NCI-H82 (cell line): ENCODE measurements at regions not wholly inside any gene's neighbourhood (a gene's known extent, or its start where the extent isn't known, plus 50 kb on each side); places are given as distances from the start of the nearest gene placed in this dataset.
"Not testable (repeated sequence)": the region's sequence is repeated elsewhere in the genome, so short reads cannot be mapped to it uniquely, and the experiment has no call there.

Source experiments
- DNase-seq: peaks from one replicate; lab custom pipeline; 2025; lab: John Stamatoyannopoulos, UW

DNA sequence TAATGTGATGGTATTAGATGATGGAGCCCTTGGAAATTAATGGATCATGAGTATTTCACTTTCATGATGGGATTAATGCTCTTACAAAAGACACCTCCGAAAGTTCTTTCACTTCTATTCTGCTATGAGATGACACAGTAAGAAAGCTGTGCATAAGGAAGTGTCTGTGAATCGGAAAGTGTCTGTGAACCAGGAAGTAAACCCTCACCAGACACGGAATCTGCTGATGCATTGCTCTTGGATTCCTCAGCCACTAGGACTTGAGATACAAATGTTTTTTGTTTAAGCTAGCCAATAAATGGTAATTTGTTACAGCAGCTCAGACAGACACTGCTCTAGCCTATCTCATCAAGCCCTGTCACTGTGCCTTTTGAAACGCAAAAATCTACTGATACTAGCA, 440.4 kb upstream of the PRR20A start:
- DNase-seq, result no peak

DNA sequence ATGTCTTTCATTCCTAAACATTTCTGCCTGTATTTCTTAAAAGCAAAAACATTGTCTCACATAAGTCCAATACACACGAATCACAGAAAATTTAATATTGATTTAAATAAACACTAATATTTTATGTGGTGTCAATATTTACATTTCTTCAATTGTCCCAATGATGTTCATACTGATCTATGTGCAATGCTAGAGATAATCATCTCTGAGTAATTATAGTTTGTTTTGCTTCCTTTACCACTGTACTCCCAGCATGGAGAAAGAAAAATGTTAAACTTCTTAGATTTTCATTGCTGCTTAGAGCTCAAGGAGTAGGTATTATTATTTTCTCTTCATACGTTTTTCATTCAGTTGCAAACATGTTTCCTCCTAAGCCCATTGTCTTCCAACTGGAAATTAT, 434.2 kb upstream of the PRR20A start:
- no peak for DNase-seq

DNA sequence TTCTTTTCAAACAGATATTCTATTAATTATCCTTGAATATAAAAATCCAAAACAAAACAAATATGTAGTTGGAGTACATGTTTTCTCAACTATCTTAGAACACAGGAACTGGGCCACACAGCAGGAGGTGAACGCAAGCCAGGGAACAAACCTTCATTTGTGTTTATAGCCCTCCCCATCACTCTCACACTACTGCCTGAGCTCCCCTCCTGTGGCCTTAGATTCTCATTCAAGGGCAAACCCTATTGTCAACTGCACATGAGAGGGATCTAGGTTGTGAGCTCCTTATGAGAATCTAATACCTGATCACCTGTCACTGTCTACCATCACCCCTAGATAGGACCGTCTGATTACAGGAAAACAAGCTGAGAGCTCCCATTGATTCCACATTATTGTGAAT, 427.1 kb upstream of the PRR20A start:
- no peak for DNase-seq

DNA sequence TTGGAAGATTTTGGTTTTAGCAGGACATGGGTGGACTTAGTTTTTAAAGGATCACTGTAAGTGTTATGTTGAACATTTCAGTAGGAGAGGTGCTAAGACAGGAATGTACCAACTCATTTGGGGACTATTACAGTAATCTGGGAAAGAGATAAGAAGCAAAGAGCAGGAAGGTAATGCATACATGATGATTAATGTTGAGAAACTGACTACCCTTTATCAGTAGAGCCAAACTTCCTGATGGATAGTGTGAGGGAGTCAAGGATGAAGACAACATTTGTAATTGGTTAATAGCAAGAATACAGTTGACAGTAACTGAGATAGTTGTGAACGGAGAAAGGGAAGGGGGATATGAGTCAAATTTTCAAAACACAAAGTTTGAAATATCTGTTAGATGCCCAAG, 421.9 kb upstream of the PRR20A start:
- DNase-seq, result no peak

DNA sequence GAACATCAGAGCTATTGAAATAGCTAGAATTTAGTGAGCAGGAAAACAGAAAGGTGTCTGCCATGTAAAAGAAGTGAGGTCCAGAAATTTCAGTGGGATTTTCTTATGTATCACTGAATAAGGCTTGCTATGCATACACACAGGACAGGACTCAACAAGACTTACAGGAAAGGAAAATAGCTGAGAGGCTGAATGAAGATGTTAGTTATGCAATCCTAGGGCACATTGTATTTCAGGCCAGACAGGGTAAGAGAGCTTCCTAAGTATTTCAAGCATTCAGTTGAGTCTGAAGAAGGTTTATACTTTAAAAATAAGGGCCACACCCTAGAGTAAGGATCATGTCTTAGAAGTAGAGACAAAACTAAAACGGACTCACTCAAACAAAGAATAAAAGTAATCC, 419.9 kb upstream of the PRR20A start:
- DNase-seq, result no peak

DNA sequence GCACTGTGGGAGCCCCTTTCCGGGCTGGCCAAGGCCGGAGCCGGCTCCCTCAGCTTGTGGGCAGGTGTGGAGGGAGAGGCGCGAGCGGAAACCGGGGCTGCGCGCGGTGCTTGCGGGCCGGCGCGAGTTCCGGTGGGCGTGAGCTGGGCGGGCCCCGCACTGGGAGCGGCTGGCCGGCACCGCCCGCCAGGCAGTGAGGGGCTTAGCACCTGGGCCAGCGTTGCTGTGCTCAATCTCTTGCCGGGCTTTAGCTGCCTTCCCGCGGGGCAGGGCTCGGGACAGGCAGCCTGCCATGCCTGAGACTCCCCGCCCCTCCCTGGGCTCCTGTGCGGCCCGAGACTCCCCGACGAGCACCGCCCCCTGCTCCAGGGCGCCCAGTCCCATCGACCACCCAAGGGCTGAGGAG, 405.2 kb upstream of the PRR20A start:
- DNase-seq, result no peak

DNA sequence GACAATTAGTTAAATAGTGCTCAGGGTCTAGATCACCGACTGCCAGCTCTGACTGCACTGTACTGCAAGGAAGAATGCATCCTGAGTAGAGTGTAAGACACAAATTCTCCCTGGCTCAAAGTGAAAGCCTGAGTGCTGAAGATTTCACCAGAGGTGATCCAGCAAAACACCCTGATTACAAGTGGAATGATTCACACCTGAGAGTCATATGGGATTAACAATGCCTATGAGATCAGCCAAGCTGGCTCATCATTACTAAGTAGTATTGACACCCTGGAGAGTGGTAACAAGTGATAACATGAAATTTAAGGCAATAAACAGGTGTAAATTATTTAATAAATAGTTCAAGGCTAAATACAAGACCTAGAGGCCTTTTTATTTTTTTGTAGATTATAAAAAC, 403.8 kb upstream of the PRR20A start:
- no peak for DNase-seq

DNA sequence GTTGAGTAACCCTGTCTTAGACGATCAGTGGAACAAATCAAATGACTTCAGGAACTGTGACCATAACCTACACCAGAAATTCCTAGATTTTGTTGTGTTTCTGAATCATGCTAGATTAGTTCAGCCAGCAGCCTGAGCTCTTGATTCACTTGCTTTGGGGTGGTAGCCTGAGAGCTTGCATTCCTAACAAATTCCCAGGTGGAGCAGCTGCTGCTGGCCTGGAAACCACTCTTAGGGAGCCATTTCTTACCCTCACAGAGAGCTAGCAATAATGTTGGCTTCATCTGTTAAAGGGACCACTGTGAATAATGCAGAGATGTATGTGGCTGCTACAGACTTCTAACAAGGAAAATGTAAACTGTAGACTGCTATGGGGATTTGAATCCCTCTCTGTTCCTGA, 388.1 kb upstream of the PRR20A start:
- DNase-seq, result no peak

DNA sequence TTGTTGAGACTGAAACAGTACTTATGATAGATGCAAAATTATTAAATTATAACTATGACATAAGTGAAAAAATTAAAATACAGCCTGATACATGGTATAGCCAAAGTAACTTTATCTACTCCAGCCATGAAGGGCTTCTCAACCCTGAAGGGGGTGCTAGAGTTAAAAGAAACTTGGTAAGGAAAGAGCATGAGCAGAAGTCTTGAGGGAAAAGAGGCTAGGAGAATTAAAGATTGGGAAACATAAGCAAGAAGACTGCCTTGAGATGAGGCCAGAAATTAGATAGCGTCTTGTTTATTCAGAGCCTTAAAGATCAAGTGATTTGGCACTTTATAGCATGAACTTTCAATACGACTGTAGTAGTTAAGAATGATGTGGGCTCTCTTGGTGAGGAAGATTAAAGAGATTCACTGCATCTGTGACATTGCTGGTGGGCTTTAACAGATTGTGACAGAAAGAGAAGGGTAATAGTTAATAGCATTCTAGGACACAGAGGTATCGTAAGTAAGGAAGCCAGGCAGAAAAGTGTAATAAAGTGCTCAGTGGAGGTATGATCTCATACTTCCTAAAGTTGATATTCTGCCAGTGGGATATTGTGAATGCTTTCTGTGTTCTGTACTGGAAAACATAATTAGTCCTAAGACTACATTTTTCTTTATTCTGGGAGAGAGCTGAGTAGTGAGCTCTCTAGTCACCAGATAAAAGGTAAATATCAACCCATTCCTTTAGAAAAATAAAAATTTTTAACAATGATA, 385.4 kb upstream of the PRR20A start:
- DNase-seq, result peak; percentile 10

DNA sequence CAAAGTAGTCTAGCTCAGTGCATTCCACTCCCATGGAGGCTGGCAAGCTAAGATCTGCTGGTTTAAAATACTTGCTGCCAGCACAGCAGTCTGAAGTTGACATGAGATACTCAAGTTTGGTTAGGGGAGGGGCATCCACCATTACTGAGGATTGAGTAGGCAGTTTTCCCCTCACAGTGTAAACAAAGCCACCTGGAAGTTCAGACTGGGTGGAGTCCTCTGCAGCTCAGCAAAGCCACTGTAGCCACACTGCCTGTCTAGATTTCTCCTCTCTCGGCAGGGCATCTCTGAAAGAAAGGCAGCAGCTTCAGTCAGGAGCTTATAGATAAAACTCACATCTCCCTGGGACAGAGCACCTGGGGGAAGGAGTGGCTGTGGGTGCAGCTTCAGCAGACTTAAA, 377.4 kb upstream of the PRR20A start:
- not testable (repeated sequence) for DNase-seq

DNA sequence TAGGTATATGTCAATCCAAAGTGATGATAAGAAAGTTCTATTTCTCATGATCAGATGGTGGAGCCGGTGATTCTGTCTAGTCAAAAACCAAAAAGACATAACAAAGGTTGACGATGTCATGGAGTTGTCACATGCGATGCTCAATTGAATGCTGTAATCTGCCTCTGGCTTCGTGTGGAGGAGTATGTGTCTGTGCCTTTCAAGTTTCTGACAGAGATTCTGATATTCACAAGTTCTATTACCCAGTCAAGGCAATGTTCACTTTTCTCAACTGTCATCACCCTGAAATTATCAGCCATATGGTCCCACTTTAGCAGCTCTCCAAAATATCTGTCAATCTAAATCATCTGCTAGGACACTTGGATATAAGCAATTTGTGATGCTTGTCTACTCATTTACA, 367.6 kb upstream of the PRR20A start:
- DNase-seq, result no peak

DNA sequence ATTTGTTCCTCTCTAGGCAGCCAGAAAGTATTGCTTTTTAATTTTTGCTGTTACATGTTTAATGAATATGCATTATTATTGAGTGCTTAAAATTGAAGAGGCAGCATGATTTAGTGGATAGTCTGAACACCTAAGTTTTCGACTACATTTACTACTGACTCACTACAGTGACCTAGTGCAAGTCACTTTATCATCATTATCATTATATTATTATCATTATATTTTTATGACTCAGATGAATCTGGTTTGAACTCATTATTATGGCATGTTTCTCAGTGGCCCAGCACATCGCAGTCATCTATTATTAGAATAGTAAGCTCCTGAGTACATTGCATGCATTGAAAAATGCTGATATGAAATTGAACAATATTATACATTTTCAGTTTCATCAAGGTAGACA, 351.2 kb upstream of the PRR20A start:
- DNase-seq, result no peak

DNA sequence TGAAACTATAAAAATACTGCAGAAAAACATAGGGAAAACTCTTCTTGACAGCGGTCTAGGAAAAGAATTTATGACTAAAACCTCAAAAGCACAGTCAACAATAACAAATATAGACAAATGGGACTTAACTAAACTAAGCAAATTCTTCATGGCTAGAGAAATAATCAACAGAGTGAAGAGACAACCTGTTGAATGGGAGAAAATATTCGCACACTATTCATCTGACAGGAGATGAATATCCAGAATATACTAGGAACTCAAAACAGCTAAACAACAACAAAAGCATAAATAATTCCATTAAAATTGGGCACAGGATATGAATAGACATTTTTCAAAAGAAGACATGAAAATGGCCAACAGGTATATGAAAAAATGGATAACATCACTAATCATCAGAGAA, 303.6 kb upstream of the PRR20A start:
- DNase-seq, result no peak

DNA sequence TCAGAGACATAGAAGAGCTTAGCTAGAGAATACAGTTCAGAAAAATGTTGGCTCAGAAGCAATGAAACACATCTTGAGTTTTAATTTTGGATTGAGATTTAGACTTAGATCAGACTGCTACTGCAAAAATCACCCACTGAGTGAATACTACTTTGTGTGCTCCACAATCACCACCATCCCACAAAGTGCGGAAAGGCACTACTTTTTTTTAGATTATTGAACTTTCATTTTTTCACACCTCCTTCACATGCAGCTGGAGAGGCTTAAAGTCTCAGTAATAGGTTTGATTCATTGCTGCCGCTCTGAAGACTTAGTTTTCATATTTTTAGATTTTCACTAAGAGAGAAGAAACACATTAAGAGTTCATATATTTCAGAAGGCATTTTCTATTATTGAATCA, 289.9 kb upstream of the PRR20A start:
- no peak for DNase-seq

DNA sequence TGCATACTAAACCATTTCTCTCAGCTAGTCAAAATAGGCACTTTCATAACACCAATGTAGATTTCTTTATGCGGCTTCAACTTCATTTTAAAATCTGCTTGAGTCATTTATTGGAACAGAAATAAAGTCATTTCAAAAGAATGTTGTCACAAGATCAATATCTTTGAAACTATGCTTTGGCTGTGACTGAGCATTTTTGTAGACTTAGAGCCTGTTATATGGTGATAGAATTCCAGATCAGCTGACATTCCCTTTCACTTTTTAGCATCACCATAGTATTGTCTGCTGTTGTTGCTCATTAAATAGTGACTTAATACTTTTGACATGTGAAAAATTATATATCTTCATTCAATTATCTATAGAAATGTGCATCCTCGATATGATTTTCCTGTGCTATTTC, 279.2 kb upstream of the PRR20A start:
- DNase-seq, result no peak

DNA sequence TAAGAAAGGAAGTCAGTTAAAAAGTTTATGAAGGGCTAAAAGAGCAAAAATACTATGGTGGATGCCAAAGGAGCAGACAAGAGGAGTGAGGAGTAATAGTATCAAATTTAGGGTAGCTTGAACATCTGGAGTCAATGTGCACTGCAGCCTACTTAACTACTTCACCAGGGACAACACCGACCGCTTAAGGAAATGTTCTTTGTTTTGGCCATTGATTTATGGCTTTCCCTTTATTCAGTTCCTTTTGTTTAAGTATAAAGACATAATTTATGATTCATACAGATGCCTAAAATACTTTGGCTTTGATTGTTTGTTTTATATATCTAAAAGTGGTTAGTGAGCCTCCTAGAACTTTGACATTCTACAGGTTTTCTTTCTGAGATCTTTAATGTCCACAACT, 276.3 kb upstream of the PRR20A start:
- DNase-seq, result no peak

DNA sequence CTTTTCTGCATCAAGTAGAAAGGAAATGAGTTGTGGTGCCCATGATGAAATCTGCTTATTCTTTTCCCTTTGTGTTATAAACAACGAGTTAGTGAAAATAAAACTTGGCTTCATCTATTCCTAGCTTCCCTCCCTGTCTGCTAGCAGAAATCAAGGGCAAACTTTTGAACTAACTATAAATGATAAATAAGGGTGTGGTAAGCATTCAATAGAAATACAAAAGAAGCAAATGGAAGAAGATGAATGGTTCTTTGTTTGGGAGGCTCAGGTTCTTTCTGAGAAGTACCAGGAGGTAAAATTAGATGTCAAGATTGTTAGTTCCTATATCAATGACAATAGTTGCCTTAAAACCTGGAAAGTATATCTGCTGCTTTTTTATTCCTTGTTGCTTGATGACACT, 275.3 kb upstream of the PRR20A start:
- no peak for DNase-seq

DNA sequence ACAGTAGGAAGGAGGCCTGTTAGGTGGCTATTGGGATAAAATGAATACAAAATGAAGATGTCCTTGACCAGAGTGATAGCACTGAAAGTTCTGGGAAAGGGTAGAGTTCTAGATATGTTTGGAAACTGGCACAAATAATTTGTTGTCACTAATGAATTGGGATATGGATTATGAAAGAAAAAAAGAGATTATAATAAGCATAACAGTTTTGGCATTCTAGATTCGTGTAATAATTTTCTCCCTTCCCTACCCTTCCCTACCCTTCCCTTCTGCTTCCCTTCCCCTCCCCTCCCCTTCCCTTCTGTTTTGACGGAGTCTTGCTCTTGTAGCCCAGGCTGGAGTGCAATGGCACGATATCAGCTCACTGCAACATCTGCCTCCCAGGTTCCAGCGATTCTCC, 271.0 kb upstream of the PRR20A start:
- DNase-seq, result no peak

DNA sequence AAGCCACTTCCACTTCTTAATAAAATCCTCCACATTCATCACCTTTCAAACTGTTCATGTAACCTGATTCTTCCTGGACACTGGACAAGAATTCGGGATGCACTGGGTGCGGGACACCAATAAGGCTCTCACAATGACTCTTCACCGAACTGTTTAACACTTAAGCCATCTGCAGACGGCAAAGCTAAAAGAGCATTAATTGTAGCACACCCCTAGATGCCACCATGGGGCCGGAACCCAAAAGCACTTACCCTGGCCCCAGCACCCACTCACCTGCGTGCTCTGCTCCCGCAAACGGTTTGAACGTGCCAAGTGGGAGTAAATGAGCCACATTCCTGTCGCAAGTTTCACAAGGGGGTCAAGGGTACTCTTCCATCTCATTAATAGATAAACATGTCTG, 254.3 kb upstream of the PRR20A start:
- DNase-seq, result peak; percentile 10

DNA sequence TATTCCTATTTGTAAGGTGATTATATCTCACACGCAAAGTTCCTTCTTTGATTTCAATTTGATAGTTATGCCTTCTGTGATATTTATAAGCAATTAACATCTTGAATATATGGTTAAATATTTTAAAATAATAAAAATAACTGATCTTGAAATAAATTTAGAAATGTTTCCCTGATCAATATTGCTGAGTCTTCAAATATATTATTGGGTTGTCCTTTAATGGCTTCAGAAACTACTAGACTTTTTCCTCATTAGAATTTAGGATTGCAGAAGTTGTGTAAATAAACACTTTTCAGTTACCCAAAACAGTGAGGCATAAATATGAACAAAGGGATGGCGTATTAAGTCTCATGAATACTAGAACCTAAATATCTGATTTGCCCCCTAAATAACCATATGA, 252.3 kb upstream of the PRR20A start:
- DNase-seq, result no peak

DNA sequence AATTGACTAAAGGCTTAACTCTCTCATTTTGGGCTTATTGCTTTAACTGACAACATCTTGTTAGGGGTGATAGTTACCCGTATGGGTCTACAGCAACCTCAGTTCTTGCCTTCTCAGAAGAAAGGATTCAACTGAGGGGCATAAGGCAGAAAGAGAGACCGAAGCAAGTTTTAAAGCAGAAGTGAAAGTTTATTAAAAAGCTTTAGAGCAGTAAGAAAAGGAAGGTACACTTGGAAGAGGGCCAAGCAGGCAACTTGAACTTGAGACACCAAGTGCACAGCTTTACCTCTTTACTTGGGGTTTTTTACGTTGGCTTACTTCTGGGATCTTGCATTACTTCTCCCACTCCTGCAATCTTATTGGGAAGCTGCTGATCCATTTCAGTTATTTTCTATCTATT, 246.9 kb upstream of the PRR20A start:
- no peak for DNase-seq

DNA sequence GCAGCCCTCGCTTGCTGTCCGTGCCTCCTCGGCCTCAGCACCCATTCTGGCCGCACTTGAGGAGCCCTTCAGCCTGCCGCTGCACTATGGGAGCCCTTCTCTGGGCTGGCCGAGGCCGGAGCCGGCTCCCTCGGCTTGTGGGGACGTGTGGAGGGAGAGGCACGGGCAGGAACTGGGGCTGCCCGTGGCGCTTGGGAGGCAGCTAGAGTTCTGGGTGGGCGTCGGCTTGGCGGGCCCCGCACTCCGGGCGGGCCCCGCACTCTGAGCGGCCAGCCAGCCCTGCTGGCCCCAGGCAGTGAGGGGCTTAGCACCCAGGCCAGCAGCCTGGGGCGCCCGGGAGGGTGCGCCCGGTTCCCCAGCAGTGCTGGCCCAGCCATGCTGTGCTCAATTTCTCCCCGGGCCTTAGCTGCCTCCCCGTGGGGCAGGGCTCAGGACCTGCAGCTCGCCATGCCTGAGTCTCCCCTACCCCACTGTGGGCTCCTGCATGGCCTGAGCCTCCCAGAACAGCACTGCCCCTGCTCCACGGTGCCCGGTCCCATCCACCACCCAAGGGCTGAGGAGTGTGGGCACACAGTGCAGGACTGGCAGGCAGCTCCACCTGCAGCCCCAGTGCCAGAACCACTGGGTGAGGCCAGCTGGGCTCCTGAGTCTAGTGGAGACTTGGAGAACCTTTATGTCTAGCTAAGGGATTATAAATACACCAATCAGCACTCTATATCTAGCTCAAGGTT, 240.0 kb upstream of the PRR20A start:
- no peak for DNase-seq

DNA sequence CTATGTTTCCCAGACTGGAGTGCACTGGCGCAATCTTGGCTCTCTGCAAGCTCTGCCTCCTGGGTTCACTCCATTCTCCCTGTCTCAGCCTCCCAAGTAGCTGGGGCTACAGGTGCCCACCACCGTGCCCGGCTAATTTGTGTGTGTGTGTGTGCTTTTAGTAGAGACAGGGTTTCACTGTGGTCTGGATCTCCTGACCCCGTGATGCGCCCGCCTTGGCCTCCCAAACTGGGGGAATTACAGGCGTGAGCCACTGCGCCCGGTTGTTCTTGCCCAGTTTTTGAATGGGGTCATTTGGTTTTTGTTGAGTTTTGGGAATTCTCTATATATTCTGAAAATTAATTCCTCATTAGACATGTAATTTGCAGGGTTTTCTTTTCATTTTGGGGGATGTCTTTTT, 238.4 kb upstream of the PRR20A start:
- DNase-seq, result no peak

DNA sequence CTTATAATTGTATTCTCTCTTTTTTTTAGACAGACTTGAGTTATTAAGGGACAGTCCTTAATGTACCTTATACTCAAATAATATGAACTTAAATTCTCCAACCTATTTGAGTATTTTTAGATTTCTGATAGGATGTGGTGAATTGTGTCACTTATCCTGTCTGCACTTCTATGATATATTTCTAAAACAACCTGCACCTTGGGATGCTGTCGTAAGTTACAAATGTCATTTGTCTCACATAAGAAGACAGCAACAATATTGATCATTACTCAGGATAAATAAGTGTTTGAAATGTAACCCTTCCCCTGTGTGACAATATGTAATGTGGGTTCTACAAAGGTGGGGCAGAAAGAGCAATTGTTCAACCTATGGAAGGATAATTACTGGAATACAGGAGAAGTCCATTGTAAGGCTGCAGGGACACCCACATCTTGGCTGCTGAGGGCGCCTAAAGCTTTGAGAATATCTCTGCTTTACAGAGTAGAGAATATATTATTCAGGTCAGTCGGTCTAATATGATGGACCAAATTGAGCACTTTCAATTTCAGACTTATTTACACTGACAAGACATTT, 236.9 kb upstream of the PRR20A start:
- DNase-seq, result no peak
